ENCODE measurements at regions not wholly inside any gene's neighbourhood (a gene's known extent, or its start where the extent isn't known, plus 50 kb on each side); places are given as distances from the start of the nearest gene placed in this dataset.

DNA sequence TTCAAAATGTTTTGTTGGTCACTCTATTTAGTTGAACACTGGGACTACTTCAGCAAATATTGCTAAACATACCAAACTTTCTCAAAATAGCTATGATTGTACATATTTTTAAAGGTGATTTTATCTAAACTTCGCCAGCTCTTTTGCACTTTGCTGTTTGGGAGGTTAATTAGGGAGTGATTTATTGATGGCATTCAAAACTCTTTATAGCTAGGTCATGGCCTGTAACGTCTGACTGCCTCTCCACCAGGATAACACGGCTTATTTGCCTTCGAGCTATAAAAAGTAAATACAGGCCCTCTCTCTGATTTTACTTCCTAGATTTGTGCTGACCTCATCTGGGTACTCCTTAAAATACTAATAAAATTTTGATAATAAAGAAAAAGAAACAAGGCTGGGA lies 931.9 kb downstream of the DCDC2C start:
- no peak overlapping the region for H3K4me3 ChIP-seq (replicated peaks in 1 of 2; ENCODE audit: low read depth in 2 of 2, low read length in 2 of 2)
- DNase-seq (ENCODE audit: low read depth in 2 of 2), result no peak
- TF ChIP-seq, protein P1, sequence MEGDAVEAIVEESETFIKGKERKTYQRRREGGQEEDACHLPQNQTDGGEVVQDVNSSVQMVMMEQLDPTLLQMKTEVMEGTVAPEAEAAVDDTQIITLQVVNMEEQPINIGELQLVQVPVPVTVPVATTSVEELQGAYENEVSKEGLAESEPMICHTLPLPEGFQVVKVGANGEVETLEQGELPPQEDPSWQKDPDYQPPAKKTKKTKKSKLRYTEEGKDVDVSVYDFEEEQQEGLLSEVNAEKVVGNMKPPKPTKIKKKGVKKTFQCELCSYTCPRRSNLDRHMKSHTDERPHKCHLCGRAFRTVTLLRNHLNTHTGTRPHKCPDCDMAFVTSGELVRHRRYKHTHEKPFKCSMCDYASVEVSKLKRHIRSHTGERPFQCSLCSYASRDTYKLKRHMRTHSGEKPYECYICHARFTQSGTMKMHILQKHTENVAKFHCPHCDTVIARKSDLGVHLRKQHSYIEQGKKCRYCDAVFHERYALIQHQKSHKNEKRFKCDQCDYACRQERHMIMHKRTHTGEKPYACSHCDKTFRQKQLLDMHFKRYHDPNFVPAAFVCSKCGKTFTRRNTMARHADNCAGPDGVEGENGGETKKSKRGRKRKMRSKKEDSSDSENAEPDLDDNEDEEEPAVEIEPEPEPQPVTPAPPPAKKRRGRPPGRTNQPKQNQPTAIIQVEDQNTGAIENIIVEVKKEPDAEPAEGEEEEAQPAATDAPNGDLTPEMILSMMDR (IDR thresholded peaks at IDR 0.05; ENCODE audit: low read depth, low read length), result no peak

GRCh38 chr2:4653991-4654390 lies 950.6 kb downstream of the DCDC2C start:
- no peak overlapping the region for H3K4me3 ChIP-seq (replicated peaks in 1 of 2; ENCODE audit: low read depth in 2 of 2, low read length in 2 of 2)
- no peak for DNase-seq (ENCODE audit: low read depth in 2 of 2)
- TF ChIP-seq, protein P1 (IDR thresholded peaks at IDR 0.05; ENCODE audit: low read depth, low read length), result no peak

GRCh38 chr2:4656326-4656725 lies 953.0 kb downstream of the DCDC2C start:
- TF ChIP-seq, protein P1 (IDR thresholded peaks at IDR 0.05; ENCODE audit: low read depth, low read length), result no peak
- no peak overlapping the region for H3K4me3 ChIP-seq (replicated peaks in 1 of 2; ENCODE audit: low read depth in 2 of 2, low read length in 2 of 2)
- DNase-seq (ENCODE audit: low read depth in 2 of 2), result no peak

- no peak overlapping the region for H3K4me3 ChIP-seq (replicated peaks in 1 of 2; ENCODE audit: low read depth in 2 of 2, low read length in 2 of 2)
- DNase-seq (ENCODE audit: low read depth in 2 of 2), result no peak
- TF ChIP-seq, protein P1 (IDR thresholded peaks at IDR 0.05; ENCODE audit: low read depth, low read length), result no peak
These were observed 958.9 kb downstream of the DCDC2C start for GRCh38 chr2:4662161-4662779.

DNA sequence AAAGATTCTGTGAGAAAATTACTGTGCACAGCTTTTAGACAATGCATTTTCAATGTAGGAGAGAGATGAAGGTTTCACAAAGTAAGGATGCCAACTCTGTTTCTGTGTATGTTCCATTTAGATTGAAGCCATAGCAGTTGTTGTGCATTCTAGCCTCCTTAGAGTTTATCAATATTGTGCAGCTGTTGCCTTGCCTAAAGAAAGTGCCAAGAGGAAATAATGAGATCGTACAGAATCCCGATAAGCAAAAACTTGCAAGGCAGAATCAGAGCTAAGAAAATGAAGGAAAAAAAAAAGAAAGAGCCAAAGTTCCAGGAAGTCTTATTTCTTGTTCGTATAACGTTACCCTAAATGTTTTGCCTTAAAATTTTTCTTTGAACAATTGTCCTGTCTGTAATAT lies 965.0 kb downstream of the DCDC2C start:
- DNase-seq (ENCODE audit: low read depth in 2 of 2), result no peak
- no peak overlapping the region for H3K4me3 ChIP-seq (replicated peaks in 1 of 2; ENCODE audit: low read depth in 2 of 2, low read length in 2 of 2)
- TF ChIP-seq, protein P1 (IDR thresholded peaks at IDR 0.05; ENCODE audit: low read depth, low read length), result no peak

DNA sequence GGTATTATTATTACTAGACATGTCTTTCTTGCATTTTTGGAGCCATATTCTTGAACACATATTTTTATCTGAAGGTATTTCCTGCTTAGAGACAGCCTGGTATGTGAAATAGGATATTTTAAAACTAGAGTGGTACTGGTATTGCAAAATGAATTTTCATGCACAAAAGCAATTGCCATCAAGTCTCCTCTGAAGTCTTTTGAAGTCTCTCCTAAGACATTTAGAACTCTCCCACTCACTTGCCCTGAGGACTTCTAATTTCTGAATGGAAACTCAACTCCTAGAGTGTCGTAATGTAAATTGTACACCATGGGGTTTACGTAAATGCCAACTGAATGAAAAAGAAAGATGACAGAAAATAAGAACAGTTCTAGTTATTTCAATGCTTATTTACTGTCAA lies 967.0 kb downstream of the DCDC2C start:
- TF ChIP-seq, protein P1 (IDR thresholded peaks at IDR 0.05; ENCODE audit: low read depth, low read length), result no peak
- no peak for DNase-seq (ENCODE audit: low read depth in 2 of 2)
- H3K4me3 ChIP-seq (replicated peaks in 1 of 2; ENCODE audit: low read depth in 2 of 2, low read length in 2 of 2), result no peak overlapping the region

- no peak overlapping the region for H3K4me3 ChIP-seq (replicated peaks in 1 of 2; ENCODE audit: low read depth in 2 of 2, low read length in 2 of 2)
- no peak for DNase-seq (ENCODE audit: low read depth in 2 of 2)
- TF ChIP-seq, protein P1 (IDR thresholded peaks at IDR 0.05; ENCODE audit: low read depth, low read length), result no peak
These were observed 969.7 kb downstream of the DCDC2C start for GRCh38 chr2:4673025-4673489.

Data from cardiac fibroblast (primary cell).